ENCODE measurements at regions not wholly inside any gene's neighbourhood (a gene's known extent, or its start where the extent isn't known, plus 50 kb on each side); places are given as distances from the start of the nearest gene placed in this dataset.

GRCh38 chr12:30025317-30025716 is 241.6 kb upstream of the TMTC1 start:
- no peak for DNase-seq

DNA sequence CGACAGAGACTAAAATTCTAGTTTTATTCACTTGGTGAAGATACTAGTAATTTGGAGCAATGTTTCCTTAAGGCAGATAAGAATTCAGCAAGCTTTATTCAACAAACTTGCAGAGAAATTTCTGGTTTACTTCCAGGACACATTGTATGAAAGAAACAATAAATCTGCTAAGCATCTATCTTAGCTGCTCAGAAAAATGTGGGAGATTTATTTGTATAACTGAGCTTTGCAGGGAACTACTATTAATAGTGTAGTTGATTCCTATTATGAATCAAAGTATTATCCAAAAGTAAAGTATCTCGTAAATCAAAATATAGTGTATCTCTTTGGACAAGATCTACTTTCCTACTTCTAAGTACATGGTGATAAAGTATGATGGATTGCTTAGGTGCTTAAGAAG is 239.4 kb upstream of the TMTC1 start:
- no peak for DNase-seq

GRCh38 chr12:30021051-30021833 is 237.5 kb upstream of the TMTC1 start:
- no peak for DNase-seq

- no peak for DNase-seq
Observed at GRCh38 chr12:30019366-30020140, 235.8 kb upstream of the TMTC1 start.

DNA sequence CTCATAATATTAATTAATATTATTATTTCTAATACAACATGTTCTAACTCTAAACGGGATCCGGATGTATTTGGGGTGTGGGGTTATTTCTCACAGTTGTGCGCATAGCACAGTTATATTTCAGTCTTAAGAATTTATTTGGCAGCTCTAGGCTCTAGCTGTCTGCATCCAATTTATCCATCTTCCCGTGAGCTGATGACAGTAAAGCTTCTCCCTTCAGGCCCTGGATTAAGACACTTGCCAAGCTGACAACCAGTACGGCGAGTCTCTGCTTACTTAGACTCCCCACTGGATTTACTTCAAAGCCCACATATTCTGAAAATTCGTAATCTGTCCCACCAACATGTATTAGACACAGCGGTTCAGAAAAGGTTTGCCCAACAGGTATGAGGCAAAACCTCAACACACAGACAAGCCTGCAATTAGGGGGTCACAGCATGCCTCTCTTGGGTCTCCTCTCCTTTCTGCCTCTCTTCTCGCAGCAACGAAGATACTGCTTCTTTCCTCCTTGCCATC is 232.9 kb upstream of the TMTC1 start:
- DNase-seq: no peak

DNA sequence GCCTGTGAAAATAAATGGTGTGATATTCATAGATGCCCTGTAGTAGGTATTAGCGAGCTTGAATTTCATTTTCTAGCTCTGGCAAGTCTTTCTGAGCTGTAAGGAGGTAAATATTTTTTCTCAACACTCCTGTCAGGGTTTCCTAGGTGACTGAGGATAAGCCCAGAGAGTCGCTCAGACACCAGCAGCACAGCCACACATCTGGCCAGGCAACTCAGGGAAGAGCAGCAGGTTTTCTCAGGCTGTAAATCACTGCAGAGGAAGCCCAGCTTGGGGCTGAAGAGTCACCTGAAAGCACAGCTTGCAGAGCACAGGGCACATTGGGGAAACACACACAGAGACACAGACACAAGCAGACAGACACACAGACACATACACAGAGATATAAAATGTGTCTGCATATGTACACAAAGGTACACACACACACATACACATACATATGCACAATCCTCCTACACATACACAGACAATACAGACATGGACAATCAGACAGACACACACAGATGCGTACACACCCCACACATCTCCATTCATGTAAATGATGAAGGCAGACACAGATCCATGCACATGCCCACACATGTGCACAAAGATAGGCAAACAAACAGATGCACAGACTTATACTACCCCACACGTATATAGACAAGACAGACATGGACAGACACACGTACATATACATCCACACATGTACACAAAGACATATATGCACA is 232.0 kb upstream of the TMTC1 start:
- DNase-seq: no peak

GRCh38 chr12:30014991-30015390 is 231.2 kb upstream of the TMTC1 start:
- DNase-seq: no peak

DNA sequence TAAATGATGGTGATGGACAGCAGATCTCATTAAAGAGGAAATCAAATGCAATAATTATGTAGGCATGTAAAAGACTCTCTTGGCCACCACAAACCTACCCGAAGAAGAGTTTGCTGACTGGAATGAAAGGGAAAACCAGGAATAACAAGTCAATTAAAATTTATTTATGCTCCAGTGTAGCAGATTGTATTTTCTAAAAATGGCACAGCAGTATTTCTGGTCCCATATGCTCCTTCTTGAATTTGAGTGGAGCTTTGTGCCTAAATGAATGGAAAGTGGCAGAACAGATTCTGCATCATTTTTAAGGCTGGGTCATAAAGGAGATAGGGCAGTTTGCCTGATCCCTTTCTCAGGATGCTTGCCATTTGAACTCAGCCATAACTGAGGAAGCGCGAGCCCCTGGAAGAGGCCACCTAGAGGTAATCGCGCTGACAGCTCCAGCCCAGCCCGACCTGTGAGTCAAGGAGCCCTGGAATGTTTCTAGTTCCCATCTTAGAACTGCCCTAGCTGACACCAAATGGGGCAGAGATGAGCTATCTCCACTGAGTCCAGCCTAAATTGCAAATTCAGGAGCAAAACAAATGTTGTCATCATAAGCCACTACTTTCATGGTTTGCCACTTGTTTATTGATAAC is 229.2 kb upstream of the TMTC1 start:
- DNase-seq: no peak

GRCh38 chr12:30010071-30011052 is 226.6 kb upstream of the TMTC1 start:
- DNase-seq: no peak

GRCh38 chr12:30006021-30006420 is 222.3 kb upstream of the TMTC1 start:
- no peak for DNase-seq

GRCh38 chr12:30003321-30003720 is 219.6 kb upstream of the TMTC1 start:
- no peak for DNase-seq

DNA sequence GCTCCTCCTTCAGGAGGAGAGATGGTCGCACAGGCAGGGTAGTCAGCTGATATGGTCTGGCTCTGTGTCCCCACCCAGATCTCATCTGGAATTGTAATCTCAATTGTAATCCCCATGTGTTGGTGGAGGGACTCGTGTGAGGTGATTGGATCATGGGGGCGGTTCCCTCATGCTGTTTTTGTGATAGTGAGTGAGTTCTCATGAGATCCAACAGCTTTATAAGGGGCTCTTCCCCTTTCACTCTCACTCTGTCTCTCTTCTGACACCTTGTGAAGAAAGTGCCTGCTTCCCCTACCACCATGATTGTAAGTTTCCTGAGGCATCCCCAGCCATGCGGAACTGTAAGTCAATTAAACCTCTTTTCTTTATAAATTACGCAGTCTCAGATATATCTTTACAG is 218.9 kb upstream of the TMTC1 start:
- no peak for DNase-seq

DNA sequence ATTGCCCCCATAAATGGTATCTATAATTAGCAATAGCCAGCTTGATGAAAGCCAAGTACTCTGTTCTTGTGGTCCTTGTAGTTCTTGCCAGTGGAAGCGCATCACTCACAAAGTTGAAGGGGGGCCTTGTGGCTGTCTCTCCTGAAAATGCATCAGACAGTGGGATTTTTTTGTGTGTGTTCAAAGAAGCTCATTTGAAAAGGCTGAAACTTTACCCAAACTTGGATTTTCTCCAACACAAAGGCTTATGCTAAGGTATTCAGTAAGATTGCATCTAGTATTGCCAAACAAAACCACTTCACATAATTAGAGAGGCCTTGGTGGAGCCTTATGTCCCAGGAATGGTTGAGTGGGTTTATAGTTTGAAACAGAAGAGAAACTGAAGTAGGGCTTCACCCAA is 216.7 kb upstream of the TMTC1 start:
- DNase-seq: no peak

GRCh38 chr12:29996993-29997392 is 213.3 kb upstream of the TMTC1 start:
- DNase-seq: no peak

GRCh38 chr12:29992366-29992765 is 208.6 kb upstream of the TMTC1 start:
- no peak for DNase-seq

DNA sequence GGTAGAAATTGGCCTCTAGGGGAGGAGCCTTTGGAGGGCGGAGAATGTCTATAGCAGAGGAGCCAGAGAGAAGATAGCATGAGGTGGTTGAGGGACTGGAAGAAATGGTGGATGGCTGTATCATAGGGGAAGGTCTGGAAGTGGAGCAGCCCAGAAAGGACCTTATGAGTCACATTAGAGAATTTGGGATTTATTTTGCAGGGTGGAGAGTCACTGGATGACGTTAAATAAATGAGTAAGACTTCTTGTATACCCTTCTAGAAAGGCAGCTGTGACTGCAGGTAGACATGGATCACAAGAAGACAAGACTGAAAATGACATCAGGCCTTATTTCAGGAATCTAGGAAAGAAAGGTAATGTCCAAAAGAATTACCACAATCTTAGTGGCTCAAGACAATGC is 208.2 kb upstream of the TMTC1 start:
- no peak for DNase-seq

DNA sequence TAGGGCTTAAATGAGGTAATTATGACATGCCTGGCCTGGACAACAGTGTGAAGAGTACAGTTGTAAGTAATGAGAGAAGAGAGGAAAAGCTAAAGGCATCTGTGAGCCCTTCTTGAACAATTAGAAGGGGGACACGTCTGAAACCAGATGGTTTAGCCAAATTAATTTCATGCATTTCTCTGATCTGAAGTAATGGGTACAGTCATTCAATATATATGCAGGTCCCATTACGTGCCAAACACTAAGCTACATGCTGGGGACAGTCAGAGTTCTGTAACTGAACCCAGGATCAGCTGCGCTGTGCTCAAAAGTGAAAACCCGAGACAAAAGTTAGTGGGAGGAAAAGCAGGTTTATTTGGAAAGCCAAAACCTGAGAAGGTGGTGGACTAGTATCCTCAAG is 207.2 kb upstream of the TMTC1 start:
- DNase-seq: no peak

GRCh38 chr12:29983851-29984250 is 200.1 kb upstream of the TMTC1 start:
- DNase-seq: no peak

DNA sequence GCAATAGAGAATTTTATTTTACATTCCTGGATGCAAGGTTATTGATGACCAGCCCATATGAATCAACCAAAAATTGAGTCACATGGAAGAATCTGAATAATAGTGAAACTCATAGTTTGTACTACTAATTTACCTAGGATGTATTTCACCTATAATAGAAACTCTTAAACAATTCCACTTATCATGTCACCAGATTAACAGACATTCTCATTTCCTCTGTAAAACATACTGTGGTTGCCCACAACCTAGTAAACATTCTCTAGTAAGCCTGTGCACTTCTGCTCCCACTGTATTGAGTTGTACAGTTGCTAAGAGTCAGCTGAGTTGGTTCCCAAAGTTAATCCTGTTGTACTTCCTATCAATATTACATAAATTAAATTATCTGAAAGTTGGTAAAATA is 196.6 kb upstream of the TMTC1 start:
- DNase-seq: no peak

DNA sequence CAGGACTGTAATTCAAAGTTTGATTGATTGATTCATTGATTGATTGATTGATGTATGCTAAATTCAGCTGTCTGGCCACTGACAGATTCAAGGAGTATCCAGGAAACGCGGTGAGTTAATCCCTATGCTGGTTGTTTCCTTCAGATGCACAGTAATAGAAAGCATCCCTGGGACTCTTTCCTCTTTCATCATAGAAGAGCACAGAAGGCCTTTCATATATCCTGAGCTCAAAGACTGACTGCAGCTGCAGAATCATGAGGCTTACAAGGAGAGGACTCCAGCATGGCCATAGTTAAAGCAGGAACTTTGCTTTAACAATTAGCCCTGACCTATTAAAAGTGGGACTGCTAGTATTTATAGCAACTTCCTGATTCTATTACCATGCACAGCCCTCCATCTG is 187.7 kb upstream of the TMTC1 start:
- no peak for DNase-seq
